H9 (cell line): ENCODE measurements at regions not wholly inside any gene's neighbourhood (a gene's known extent, or its start where the extent isn't known, plus 50 kb on each side); places are given as distances from the start of the nearest gene placed in this dataset.

Source experiments
- DNase-seq: peaks from one replicate; pipeline ENCODE4 v3.0.0-alpha.2; 2017
- H2AFZ ChIP-seq: one replicate; pipeline ENCODE4 v1.6.1; 2013; ENCODE audit warnings: mild to moderate bottlenecking, low read length, control low read depth, moderate library complexity
- H2AK5ac ChIP-seq: 2 replicates; pipeline ENCODE4 v1.6.1; 2013; ENCODE audit warnings: low read length, control low read depth, mixed read lengths; ENCODE audit not compliant: insufficient read length
- H2BK120ac ChIP-seq: one replicate; pipeline ENCODE4 v1.6.1; 2013; ENCODE audit warnings: low read depth, mild to moderate bottlenecking, low read length, control low read depth, inconsistent platforms; ENCODE audit not compliant: poor library complexity, severe bottlenecking
- H2BK12ac ChIP-seq: 2 replicates; pipeline ENCODE4 v1.6.1; 2013; ENCODE audit warnings: low read length, control low read depth, mixed read lengths, low read depth; ENCODE audit not compliant: insufficient read length
- H2BK15ac ChIP-seq: 2 replicates; pipeline ENCODE4 v1.6.1; 2013; ENCODE audit warnings: low read depth, low read length, control low read depth
- H2BK20ac ChIP-seq: one replicate; pipeline ENCODE4 v1.6.1; 2013; ENCODE audit warnings: low read depth, mild to moderate bottlenecking, low read length, control low read depth, inconsistent platforms; ENCODE audit not compliant: poor library complexity, severe bottlenecking
- H2BK5ac ChIP-seq: 2 replicates; pipeline ENCODE4 v1.6.1; 2013; ENCODE audit warnings: low read length, control low read depth, mixed read lengths; ENCODE audit not compliant: insufficient read length
- H3K14ac ChIP-seq: 2 replicates; pipeline ENCODE4 v1.6.1; 2013; ENCODE audit warnings: low read length, control low read depth; ENCODE audit not compliant: insufficient read depth
- H3K18ac ChIP-seq: 2 replicates; pipeline ENCODE4 v1.6.1; 2013; ENCODE audit warnings: low read depth, mild to moderate bottlenecking, mixed read lengths, low read length, control low read depth; ENCODE audit not compliant: insufficient read length
- H3K23ac ChIP-seq: 2 replicates; pipeline ENCODE4 v1.6.1; 2013; ENCODE audit warnings: low read length, control low read depth, mixed read lengths, low read depth; ENCODE audit not compliant: insufficient read length
- H3K23me2 ChIP-seq: 2 replicates; pipeline ENCODE4 v1.6.1; 2013; ENCODE audit warnings: low read depth, mild to moderate bottlenecking, mixed read lengths, low read length, control low read depth; ENCODE audit not compliant: insufficient read length, poor library complexity, severe bottlenecking
- H3K27ac ChIP-seq: 2 replicates; pipeline ENCODE4 v1.5.1; 2013; ENCODE audit warnings: low read length, control low read depth, mixed read lengths, low read depth; ENCODE audit not compliant: insufficient read length
- H3K27me3 ChIP-seq: 2 replicates; pipeline ENCODE4 v1.6.1; 2013; ENCODE audit warnings: low read length, control low read depth, inconsistent platforms; ENCODE audit not compliant: insufficient read depth
- H3K4ac ChIP-seq: 2 replicates; pipeline ENCODE4 v1.6.1; 2013; ENCODE audit warnings: low read depth, mild to moderate bottlenecking, control low read depth, inconsistent platforms, low read length, moderate library complexity
- H3K4me1 ChIP-seq: 2 replicates; pipeline ENCODE4 v1.6.1; 2013; ENCODE audit warnings: low read length, control low read depth, inconsistent platforms; ENCODE audit not compliant: insufficient read depth
- H3K4me2 ChIP-seq: 2 replicates; pipeline ENCODE4 v1.6.1; 2013; ENCODE audit warnings: low read length, control low read depth, mixed read lengths; ENCODE audit not compliant: insufficient read length, insufficient read depth
- H3K56ac ChIP-seq: 2 replicates; pipeline ENCODE4 v1.6.1; 2013; ENCODE audit warnings: low read depth, mild to moderate bottlenecking, mixed read lengths, low read length, control low read depth; ENCODE audit not compliant: insufficient read length
- H3K79me1 ChIP-seq: 2 replicates; pipeline ENCODE4 v1.6.1; 2013; ENCODE audit warnings: low read depth, mild to moderate bottlenecking, moderate library complexity, low read length, control low read depth, inconsistent platforms; ENCODE audit not compliant: insufficient read depth, poor library complexity, severe bottlenecking
- H3K79me2 ChIP-seq: 2 replicates; pipeline ENCODE4 v1.6.1; 2013; ENCODE audit warnings: low read length, control low read depth, inconsistent platforms; ENCODE audit not compliant: insufficient read depth
- H3K9ac ChIP-seq: 2 replicates; pipeline ENCODE4 v1.6.1; 2013; ENCODE audit warnings: low read length, control low read depth, mixed read lengths; ENCODE audit not compliant: insufficient read length; ENCODE audit errors: extremely low read depth
- H3K9me3 ChIP-seq: one replicate; pipeline ENCODE4 v1.6.1; 2013; ENCODE audit warnings: low read depth, low read length, inconsistent platforms; ENCODE audit not compliant: control insufficient read depth
- H3T11ph ChIP-seq: one replicate; pipeline ENCODE4 v1.6.1; 2013; ENCODE audit warnings: mild to moderate bottlenecking, low read length, control low read depth, inconsistent platforms
- H4K20me1 ChIP-seq: one replicate; pipeline ENCODE4 v1.6.1; 2013; ENCODE audit not compliant: control insufficient read depth, insufficient read length, insufficient read depth
- H4K5ac ChIP-seq: 2 replicates; pipeline ENCODE4 v1.6.1; 2013; ENCODE audit warnings: low read depth, mild to moderate bottlenecking, mixed read lengths, low read length, control low read depth; ENCODE audit not compliant: insufficient read length
- H4K8ac ChIP-seq: replicated peaks from 2 replicates; pipeline ENCODE4 v1.6.1; 2013; ENCODE audit warnings: low read length, control low read depth, mixed read lengths, low read depth; ENCODE audit not compliant: insufficient read length
- H4K91ac ChIP-seq: 2 replicates; pipeline ENCODE4 v1.6.1; 2013; ENCODE audit warnings: low read depth, mild to moderate bottlenecking, moderate library complexity, mixed read lengths, low read length, control low read depth; ENCODE audit not compliant: insufficient read length
- H3K27ac Mint-ChIP-seq, 3 experiments: 2 replicates in 2 of 3; 3 replicates in 1 of 3; pipeline ENCODE4 v1.8.0; 2020 to 2021; ENCODE audit warnings: mixed read lengths in 3 of 3, mild to moderate bottlenecking in 1 of 3, moderate library complexity in 1 of 3
- H3K27me3 Mint-ChIP-seq: 2 replicates; pipeline ENCODE4 v1.8.0; 2021; ENCODE audit warnings: low read depth, mild to moderate bottlenecking, moderate library complexity, mixed read lengths
- H3K36me3 Mint-ChIP-seq, 3 experiments: 2 replicates in 2 of 3; 3 replicates in 1 of 3; pipeline ENCODE4 v1.8.0; 2020 to 2021; ENCODE audit warnings: low read depth in 3 of 3, mixed read lengths in 3 of 3; ENCODE audit not compliant: insufficient read depth in 1 of 3
- H3K4me1 Mint-ChIP-seq, 2 experiments: 2 replicates each; pipeline ENCODE4 v1.8.0; 2020; ENCODE audit warnings: mixed read lengths in 2 of 2
- H3K4me3 Mint-ChIP-seq, 2 experiments: 2 replicates in 1 of 2; 3 replicates in 1 of 2; pipeline ENCODE4 v1.8.0; 2020 to 2021; ENCODE audit warnings: mild to moderate bottlenecking in 2 of 2, mixed read lengths in 2 of 2, moderate library complexity in 1 of 2
- H3K9me3 Mint-ChIP-seq, 2 experiments: 2 replicates in 1 of 2; 3 replicates in 1 of 2; pipeline ENCODE4 v1.8.0; 2020; ENCODE audit warnings: mild to moderate bottlenecking in 2 of 2, mixed read lengths in 2 of 2, moderate library complexity in 1 of 2
- WGBS: extraction: QIAGEN DNeasy Blood & Tissue Kit; methylation state at CpG from one replicate; pipeline ENCODE4 v1.1.7; 2013; ENCODE audit warnings: missing lambda C conversion rate, low lambda C conversion rate, mixed read lengths; ENCODE audit not compliant: insufficient read length; ENCODE audit errors: extremely low coverage; 5-methylcytosine and 5-hydroxymethylcytosine counted together
- TF ChIP-seq, protein P1 (sequence below): fragments of 200-600 bp; sonication (generic); conservative IDR thresholded peaks from 3 replicates; pipeline ENCODE4 v1.8.0; 2021; ENCODE audit warnings: antibody characterized with exemption, mild to moderate bottlenecking

DNA sequence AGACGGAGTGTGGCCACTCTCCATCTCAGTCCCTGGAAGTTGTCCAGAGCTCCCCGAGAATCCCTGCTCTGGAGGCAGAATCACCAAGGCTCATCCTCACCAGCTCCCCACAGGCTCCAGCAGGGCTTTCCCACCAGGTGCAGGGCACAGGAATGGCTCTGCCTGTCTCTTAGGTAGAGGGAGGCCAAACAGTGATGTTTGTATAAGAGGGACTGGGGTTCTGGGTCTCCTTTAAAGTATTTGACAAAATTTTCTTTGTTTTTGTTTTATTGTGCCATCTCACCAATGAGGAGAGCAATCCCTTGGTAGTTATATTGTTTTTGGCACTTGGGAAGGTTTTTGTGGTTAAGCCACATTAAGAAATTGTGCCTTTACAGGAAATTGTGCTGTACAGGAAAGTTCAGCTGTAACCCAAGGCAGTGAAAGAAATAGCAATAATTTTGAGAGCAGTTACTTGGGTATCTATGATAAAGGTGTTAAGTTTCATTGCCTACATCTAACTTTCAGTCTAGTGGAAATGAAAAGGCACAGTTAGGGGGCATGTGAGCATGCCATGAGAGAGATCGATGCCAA is 219.3 kb upstream of the PRSS58 start:
- Histone ChIP-seq H3K27ac (no peak overlapping the region), H3T11ph (no peak overlapping the region), H3K9ac (no peak overlapping the region), H3K4ac (no peak overlapping the region), H3K23ac (no peak overlapping the region), H3K56ac (no peak overlapping the region), H2AFZ (no peak overlapping the region), H2BK12ac (no peak overlapping the region), H4K5ac (no peak overlapping the region), H3K79me2 (no peaks in the 10 kb centered on the region), H3K79me1 (no peaks in the 10 kb centered on the region), H2BK15ac (no peak overlapping the region), H2AK5ac (no peak overlapping the region), H2BK120ac (no peak overlapping the region), H3K9me3 (no peaks in the 10 kb centered on the region), H4K20me1 (no peaks in the 10 kb centered on the region), H4K91ac (no peak overlapping the region), H3K18ac (no peak overlapping the region), H4K8ac (no peak overlapping the region), H3K27me3 (no peaks in the 10 kb centered on the region), H3K23me2 (no peaks in the 10 kb centered on the region), H2BK20ac (no peak overlapping the region), H2BK5ac (no peak overlapping the region), H3K4me2 (no peak overlapping the region), H3K4me1 (no peaks in the 10 kb centered on the region), H3K14ac (no peak overlapping the region)
- H3K9me3 Mint-ChIP-seq = no peaks in the 10 kb centered on the region
- peaks cover 6 to 13% of the 10 kb centered on the region in 2 experiments for H3K4me1 Mint-ChIP-seq
- H3K36me3 Mint-ChIP-seq = no peaks in the 10 kb centered on the region; a peak in 1 of 7 replicates
- WGBS = no CpG with 5 or more reads among the region's 3 CpGs
- TF ChIP-seq, protein P1, sequence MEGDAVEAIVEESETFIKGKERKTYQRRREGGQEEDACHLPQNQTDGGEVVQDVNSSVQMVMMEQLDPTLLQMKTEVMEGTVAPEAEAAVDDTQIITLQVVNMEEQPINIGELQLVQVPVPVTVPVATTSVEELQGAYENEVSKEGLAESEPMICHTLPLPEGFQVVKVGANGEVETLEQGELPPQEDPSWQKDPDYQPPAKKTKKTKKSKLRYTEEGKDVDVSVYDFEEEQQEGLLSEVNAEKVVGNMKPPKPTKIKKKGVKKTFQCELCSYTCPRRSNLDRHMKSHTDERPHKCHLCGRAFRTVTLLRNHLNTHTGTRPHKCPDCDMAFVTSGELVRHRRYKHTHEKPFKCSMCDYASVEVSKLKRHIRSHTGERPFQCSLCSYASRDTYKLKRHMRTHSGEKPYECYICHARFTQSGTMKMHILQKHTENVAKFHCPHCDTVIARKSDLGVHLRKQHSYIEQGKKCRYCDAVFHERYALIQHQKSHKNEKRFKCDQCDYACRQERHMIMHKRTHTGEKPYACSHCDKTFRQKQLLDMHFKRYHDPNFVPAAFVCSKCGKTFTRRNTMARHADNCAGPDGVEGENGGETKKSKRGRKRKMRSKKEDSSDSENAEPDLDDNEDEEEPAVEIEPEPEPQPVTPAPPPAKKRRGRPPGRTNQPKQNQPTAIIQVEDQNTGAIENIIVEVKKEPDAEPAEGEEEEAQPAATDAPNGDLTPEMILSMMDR = no peak
- no peak overlapping the region; a peak in 1 of 5 replicates for H3K4me3 Mint-ChIP-seq
- no peak for DNase-seq
- no peak overlapping the region for H3K27ac Mint-ChIP-seq
- H3K27me3 Mint-ChIP-seq = peaks cover 8% of the 10 kb centered on the region
